ENCODE measurements at regions not wholly inside any gene's neighbourhood (a gene's known extent, or its start where the extent isn't known, plus 50 kb on each side); places are given as distances from the start of the nearest gene placed in this dataset.

- TF ChIP-seq CTCF (IDR thresholded peaks at IDR 0.05) (no peak), POLR2AphosphoS5 (IDR thresholded peaks at IDR 0.05; ENCODE audit: low read depth, low read length) (no peak), SIN3A (IDR thresholded peaks at IDR 0.05; ENCODE audit: borderline replicate concordance, insufficient read depth, low read depth, low read length) (no peak)
- TF ChIP-seq, protein P1, sequence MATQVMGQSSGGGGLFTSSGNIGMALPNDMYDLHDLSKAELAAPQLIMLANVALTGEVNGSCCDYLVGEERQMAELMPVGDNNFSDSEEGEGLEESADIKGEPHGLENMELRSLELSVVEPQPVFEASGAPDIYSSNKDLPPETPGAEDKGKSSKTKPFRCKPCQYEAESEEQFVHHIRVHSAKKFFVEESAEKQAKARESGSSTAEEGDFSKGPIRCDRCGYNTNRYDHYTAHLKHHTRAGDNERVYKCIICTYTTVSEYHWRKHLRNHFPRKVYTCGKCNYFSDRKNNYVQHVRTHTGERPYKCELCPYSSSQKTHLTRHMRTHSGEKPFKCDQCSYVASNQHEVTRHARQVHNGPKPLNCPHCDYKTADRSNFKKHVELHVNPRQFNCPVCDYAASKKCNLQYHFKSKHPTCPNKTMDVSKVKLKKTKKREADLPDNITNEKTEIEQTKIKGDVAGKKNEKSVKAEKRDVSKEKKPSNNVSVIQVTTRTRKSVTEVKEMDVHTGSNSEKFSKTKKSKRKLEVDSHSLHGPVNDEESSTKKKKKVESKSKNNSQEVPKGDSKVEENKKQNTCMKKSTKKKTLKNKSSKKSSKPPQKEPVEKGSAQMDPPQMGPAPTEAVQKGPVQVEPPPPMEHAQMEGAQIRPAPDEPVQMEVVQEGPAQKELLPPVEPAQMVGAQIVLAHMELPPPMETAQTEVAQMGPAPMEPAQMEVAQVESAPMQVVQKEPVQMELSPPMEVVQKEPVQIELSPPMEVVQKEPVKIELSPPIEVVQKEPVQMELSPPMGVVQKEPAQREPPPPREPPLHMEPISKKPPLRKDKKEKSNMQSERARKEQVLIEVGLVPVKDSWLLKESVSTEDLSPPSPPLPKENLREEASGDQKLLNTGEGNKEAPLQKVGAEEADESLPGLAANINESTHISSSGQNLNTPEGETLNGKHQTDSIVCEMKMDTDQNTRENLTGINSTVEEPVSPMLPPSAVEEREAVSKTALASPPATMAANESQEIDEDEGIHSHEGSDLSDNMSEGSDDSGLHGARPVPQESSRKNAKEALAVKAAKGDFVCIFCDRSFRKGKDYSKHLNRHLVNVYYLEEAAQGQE (IDR thresholded peaks at IDR 0.05; ENCODE audit: insufficient read depth in 1 of 2, low read depth in 2 of 2, low read length in 1 of 2): no peak
Measured at GRCh38 chr14:40273417-40273816, 841.2 kb upstream of the FBXO33 start.

All from Panc1 (cell line).